HL-60 (cell line): ENCODE measurements at regions not wholly inside any gene's neighbourhood (a gene's known extent, or its start where the extent isn't known, plus 50 kb on each side); places are given as distances from the start of the nearest gene placed in this dataset.

Experiments used
- CTCF ChIP-seq: IDR thresholded peaks from one replicate; pipeline ENCODE4 v1.5.1; 2011; ENCODE audit warnings: low read length, control low read depth, inconsistent platforms; ENCODE audit not compliant: insufficient read depth
- SPI1 ChIP-seq: IDR thresholded peaks from 2 replicates; pipeline ENCODE4 v1.6.1; 2012; ENCODE audit warnings: low read depth, mild to moderate bottlenecking, borderline replicate concordance

GRCh38 chr2:19434413-19434812 lies 76.0 kb upstream of the OSR1 start:
- TF ChIP-seq CTCF (no peak), SPI1 (no peak)
